HepG2 (cell line): ENCODE measurements at regions not wholly inside any gene's neighbourhood (a gene's known extent, or its start where the extent isn't known, plus 50 kb on each side); places are given as distances from the start of the nearest gene placed in this dataset.

Source experiments
- BRCA1 ChIP-seq: sonication (generic); formaldehyde crosslinking; IDR thresholded peaks from 2 replicates; pipeline ENCODE4 v1.4.0; 2020; ENCODE audit warnings: missing genetic modification reagents
- ERF ChIP-seq: IDR thresholded peaks from 2 replicates; pipeline ENCODE4 v1.6.1; 2018; ENCODE audit warnings: missing biosample characterization, missing genetic modification reagents
- GABPA ChIP-seq, 2 experiments: IDR thresholded peaks; 2 replicates each; pipeline ENCODE4 v1.6.1; 2011 to 2016; ENCODE audit warnings: low read depth in 2 of 2, low read length in 1 of 2, missing biosample characterization in 1 of 2, missing genetic modification characterization in 1 of 2
- KLF12 ChIP-seq: sonication (generic); formaldehyde crosslinking; IDR thresholded peaks from 2 replicates; pipeline ENCODE4 v1.4.0; 2020; ENCODE audit warnings: missing genetic modification reagents, borderline replicate concordance
- NONO ChIP-seq, 2 experiments: fragments of 450-650 bp in 1 of 2; sonication (generic) in 1 of 2; formaldehyde crosslinking in 1 of 2; IDR thresholded peaks in 1 of 2; conservative IDR thresholded peaks in 1 of 2; 2 replicates each; pipeline versions ENCODE4 v1.6.1 to v1.8.0; 2017 to 2022; ENCODE audit warnings: mild to moderate bottlenecking in 1 of 2, missing genetic modification reagents in 1 of 2, moderate library complexity in 1 of 2
- RARA ChIP-seq: IDR thresholded peaks from 2 replicates; pipeline ENCODE4 v1.6.1; 2016; ENCODE audit warnings: missing genetic modification reagents, missing compliant biosample characterization
- SP1 ChIP-seq, 2 experiments: fragments of 450-650 bp in 1 of 2; sonication (generic) in 1 of 2; formaldehyde crosslinking in 1 of 2; IDR thresholded peaks; 2 replicates each; pipeline versions ENCODE4 v1.4.0 to v1.6.1; 2016 to 2020; ENCODE audit warnings: missing genetic modification reagents in 1 of 2
- TP53 ChIP-seq: sonication (generic); formaldehyde crosslinking; conservative IDR thresholded peaks from 2 replicates; pipeline ENCODE4 v1.4.0; 2020; ENCODE audit warnings: missing genetic modification reagents
- ZNF24 ChIP-seq: fragments of 450-650 bp; IDR thresholded peaks from 2 replicates; pipeline ENCODE4 v1.6.1; 2017; ENCODE audit warnings: antibody characterized with exemption, mild to moderate bottlenecking
- TF ChIP-seq, protein P1 (sequence below): IDR thresholded peaks from 2 replicates; pipeline ENCODE4 v1.6.1; 2012; ENCODE audit warnings: inconsistent platforms
- TF ChIP-seq, protein P2 (sequence below): sonication (generic); formaldehyde crosslinking; IDR thresholded peaks from 2 replicates; pipeline ENCODE4 v1.5.0; 2020; ENCODE audit warnings: mild to moderate bottlenecking, missing genetic modification reagents, moderate library complexity
- TF ChIP-seq, protein P3 (sequence below): sonication (generic); formaldehyde crosslinking; IDR thresholded peaks from 2 replicates; pipeline ENCODE4 v1.5.1; 2020; ENCODE audit warnings: missing genetic modification reagents, mild to moderate bottlenecking, borderline replicate concordance
- TF ChIP-seq, protein P4 (sequence below): IDR thresholded peaks from 2 replicates; pipeline ENCODE4 v1.6.1; 2016; ENCODE audit warnings: low read depth, borderline replicate concordance
- TF ChIP-seq, protein P5 (sequence below): sonication (generic); formaldehyde crosslinking; IDR thresholded peaks from 2 replicates; pipeline ENCODE4 v1.9.0; 2021; ENCODE audit warnings: mild to moderate bottlenecking, missing genetic modification reagents

DNA sequence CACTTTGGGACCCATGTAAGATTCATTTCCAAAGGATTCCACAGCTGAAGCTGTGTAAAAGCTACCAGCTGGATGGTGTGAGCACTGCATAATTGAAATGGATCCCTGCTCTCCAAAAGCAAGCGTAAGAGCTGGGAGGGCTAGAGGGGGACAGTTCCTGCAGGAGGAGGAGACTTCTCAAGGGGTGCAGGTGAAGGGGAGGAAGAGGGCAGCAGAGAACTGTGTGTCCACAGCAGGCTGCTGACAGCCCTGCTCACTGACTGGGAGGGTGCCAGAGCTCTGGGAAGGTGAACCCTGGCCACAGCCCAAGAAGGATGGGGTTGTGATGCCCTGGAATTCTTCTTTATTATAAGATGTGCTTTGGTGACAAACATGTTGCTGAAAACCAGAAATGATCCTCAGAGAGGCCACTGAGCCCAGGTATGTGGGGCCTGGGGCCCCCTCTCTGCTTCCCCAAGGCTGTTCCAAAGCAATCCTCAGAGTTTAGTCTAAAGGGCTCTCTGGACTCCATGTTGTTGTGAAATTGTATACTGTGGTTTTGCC is 112.8 kb upstream of the SLC25A48 start:
- TF ChIP-seq, protein P1, sequence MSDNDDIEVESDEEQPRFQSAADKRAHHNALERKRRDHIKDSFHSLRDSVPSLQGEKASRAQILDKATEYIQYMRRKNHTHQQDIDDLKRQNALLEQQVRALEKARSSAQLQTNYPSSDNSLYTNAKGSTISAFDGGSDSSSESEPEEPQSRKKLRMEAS = no peak
- TF ChIP-seq, protein P2, sequence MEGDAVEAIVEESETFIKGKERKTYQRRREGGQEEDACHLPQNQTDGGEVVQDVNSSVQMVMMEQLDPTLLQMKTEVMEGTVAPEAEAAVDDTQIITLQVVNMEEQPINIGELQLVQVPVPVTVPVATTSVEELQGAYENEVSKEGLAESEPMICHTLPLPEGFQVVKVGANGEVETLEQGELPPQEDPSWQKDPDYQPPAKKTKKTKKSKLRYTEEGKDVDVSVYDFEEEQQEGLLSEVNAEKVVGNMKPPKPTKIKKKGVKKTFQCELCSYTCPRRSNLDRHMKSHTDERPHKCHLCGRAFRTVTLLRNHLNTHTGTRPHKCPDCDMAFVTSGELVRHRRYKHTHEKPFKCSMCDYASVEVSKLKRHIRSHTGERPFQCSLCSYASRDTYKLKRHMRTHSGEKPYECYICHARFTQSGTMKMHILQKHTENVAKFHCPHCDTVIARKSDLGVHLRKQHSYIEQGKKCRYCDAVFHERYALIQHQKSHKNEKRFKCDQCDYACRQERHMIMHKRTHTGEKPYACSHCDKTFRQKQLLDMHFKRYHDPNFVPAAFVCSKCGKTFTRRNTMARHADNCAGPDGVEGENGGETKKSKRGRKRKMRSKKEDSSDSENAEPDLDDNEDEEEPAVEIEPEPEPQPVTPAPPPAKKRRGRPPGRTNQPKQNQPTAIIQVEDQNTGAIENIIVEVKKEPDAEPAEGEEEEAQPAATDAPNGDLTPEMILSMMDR (CRISPR knock-in tag) = no peak
- TF ChIP-seq, protein P3, sequence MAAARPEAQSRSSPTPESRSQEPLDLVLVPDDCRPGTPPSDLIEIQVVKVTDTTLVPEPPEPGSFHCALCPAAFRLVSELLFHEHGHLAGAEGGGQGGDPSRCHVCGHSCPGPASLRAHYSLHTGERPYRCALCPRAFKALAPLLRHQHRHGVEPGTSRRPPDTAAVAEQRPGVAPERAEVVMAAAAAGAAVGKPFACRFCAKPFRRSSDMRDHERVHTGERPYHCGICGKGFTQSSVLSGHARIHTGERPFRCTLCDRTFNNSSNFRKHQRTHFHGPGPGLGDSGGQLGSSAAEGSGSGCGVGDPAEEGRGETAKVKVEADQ (CRISPR knock-in tag) = no peak
- no peak for TF ChIP-seq ERF (CRISPR knock-in tag)
- no peak for TF ChIP-seq KLF12 (CRISPR knock-in tag)
- TF ChIP-seq NONO (IDR thresholded peaks at IDR 0.05) = no peak
- no peak for TF ChIP-seq NONO (CRISPR knock-in tag; conservative IDR thresholded peaks at IDR 0.05)
- no peak for TF ChIP-seq GABPA (IDR thresholded peaks at IDR 0.05; ENCODE audit: low read depth, low read length)
- TF ChIP-seq GABPA (CRISPR knock-in tag; IDR thresholded peaks at IDR 0.05; ENCODE audit: low read depth) = no peak
- TF ChIP-seq, protein P4, sequence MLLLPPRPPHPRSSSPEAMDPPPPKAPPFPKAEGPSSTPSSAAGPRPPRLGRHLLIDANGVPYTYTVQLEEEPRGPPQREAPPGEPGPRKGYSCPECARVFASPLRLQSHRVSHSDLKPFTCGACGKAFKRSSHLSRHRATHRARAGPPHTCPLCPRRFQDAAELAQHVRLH (CRISPR knock-in tag) = no peak
- no peak for TF ChIP-seq TP53
- no peak for TF ChIP-seq BRCA1
- TF ChIP-seq SP1 (IDR thresholded peaks at IDR 0.05) = no peak
- TF ChIP-seq SP1 (CRISPR knock-in tag; IDR thresholded peaks at IDR 0.05) = no peak
- TF ChIP-seq, protein P5, sequence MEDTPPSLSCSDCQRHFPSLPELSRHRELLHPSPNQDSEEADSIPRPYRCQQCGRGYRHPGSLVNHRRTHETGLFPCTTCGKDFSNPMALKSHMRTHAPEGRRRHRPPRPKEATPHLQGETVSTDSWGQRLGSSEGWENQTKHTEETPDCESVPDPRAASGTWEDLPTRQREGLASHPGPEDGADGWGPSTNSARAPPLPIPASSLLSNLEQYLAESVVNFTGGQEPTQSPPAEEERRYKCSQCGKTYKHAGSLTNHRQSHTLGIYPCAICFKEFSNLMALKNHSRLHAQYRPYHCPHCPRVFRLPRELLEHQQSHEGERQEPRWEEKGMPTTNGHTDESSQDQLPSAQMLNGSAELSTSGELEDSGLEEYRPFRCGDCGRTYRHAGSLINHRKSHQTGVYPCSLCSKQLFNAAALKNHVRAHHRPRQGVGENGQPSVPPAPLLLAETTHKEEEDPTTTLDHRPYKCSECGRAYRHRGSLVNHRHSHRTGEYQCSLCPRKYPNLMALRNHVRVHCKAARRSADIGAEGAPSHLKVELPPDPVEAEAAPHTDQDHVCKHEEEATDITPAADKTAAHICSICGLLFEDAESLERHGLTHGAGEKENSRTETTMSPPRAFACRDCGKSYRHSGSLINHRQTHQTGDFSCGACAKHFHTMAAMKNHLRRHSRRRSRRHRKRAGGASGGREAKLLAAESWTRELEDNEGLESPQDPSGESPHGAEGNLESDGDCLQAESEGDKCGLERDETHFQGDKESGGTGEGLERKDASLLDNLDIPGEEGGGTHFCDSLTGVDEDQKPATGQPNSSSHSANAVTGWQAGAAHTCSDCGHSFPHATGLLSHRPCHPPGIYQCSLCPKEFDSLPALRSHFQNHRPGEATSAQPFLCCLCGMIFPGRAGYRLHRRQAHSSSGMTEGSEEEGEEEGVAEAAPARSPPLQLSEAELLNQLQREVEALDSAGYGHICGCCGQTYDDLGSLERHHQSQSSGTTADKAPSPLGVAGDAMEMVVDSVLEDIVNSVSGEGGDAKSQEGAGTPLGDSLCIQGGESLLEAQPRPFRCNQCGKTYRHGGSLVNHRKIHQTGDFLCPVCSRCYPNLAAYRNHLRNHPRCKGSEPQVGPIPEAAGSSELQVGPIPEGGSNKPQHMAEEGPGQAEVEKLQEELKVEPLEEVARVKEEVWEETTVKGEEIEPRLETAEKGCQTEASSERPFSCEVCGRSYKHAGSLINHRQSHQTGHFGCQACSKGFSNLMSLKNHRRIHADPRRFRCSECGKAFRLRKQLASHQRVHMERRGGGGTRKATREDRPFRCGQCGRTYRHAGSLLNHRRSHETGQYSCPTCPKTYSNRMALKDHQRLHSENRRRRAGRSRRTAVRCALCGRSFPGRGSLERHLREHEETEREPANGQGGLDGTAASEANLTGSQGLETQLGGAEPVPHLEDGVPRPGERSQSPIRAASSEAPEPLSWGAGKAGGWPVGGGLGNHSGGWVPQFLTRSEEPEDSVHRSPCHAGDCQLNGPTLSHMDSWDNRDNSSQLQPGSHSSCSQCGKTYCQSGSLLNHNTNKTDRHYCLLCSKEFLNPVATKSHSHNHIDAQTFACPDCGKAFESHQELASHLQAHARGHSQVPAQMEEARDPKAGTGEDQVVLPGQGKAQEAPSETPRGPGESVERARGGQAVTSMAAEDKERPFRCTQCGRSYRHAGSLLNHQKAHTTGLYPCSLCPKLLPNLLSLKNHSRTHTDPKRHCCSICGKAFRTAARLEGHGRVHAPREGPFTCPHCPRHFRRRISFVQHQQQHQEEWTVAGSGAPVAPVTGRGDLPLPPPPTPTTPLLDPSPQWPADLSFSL (CRISPR knock-in tag) = no peak
- TF ChIP-seq ZNF24 = no peak
- no peak for TF ChIP-seq RARA (CRISPR knock-in tag)
